IMR-90 (cell line): ENCODE measurements at regions not wholly inside any gene's neighbourhood (a gene's known extent, or its start where the extent isn't known, plus 50 kb on each side); places are given as distances from the start of the nearest gene placed in this dataset.

Experiments
- ATAC-seq: fragments of 200-7000 bp; cut with Tn5 transposase; 2 replicates; pipeline ENCODE4 v1.9.1; 2020; ENCODE audit warnings: low read depth, mild to moderate bottlenecking, moderate library complexity
- BruUV-seq: library from RNA; stranded (reverse); fragments of 400-500 nt; replicated peaks from 2 replicates; lab custom pipeline; 2021; lab: Mats Ljungman, UMichigan
- CTCF ChIA-PET: fragments of 300-600 bp; formaldehyde crosslinking; extraction: SDS; loops from one replicate; lab custom pipeline; 2021; ENCODE audit warnings: antibody characterized with exemption; lab: Yijun Ruan, JAX
- POLR2A ChIA-PET: fragments of 300-600 bp; sonication (Branson Sonifier 250); formaldehyde crosslinking; loops from one replicate; lab custom pipeline; 2022; ENCODE audit warnings: antibody characterized with exemption; ENCODE audit not compliant: unreplicated experiment; lab: Charles Lee
- DNase-seq: peaks from one replicate; pipeline ENCODE4 v3.0.0; 2013
- H2AFZ ChIP-seq: replicated peaks from 2 replicates; pipeline ENCODE3; 2013; ENCODE audit warnings: low read length, mild to moderate bottlenecking; ENCODE audit not compliant: poor library complexity
- H2AK5ac ChIP-seq: 2 replicates; pipeline ENCODE4 v1.6.1; 2013; ENCODE audit warnings: low read depth, low read length, inconsistent platforms
- H2AK9ac ChIP-seq: replicated peaks from 2 replicates; pipeline ENCODE3; 2013; ENCODE audit warnings: mild to moderate bottlenecking, low read depth, low read length, moderate library complexity; ENCODE audit not compliant: poor library complexity
- H2BK120ac ChIP-seq: 2 replicates; pipeline ENCODE4 v1.6.1; 2013; ENCODE audit warnings: low read depth, low read length, inconsistent platforms
- H2BK15ac ChIP-seq: 3 replicates; pipeline ENCODE4 v1.6.1; 2013; ENCODE audit warnings: low read depth, low read length, inconsistent platforms
- H2BK20ac ChIP-seq: 2 replicates; pipeline ENCODE4 v1.6.1; 2013; ENCODE audit warnings: low read depth, mild to moderate bottlenecking, inconsistent platforms, low read length, moderate library complexity
- H2BK5ac ChIP-seq: 2 replicates; pipeline ENCODE4 v1.6.1; 2013; ENCODE audit warnings: mild to moderate bottlenecking, low read depth, low read length, inconsistent platforms; ENCODE audit not compliant: poor library complexity, severe bottlenecking
- H3K14ac ChIP-seq: replicated peaks from 2 replicates; pipeline ENCODE4 v1.6.1; 2013; ENCODE audit warnings: low read depth, low read length, inconsistent platforms
- H3K18ac ChIP-seq: 2 replicates; pipeline ENCODE4 v1.6.1; 2013; ENCODE audit warnings: low read depth, low read length, control low read depth
- H3K23ac ChIP-seq: 2 replicates; pipeline ENCODE4 v1.6.1; 2013; ENCODE audit warnings: low read depth, low read length, inconsistent platforms
- H3K27ac ChIP-seq: 2 replicates; pipeline ENCODE4 v1.5.1; 2013; ENCODE audit warnings: mild to moderate bottlenecking, control low read depth, low read length; ENCODE audit not compliant: insufficient read depth
- H3K27me3 ChIP-seq: 2 replicates; pipeline ENCODE4 v1.6.1; 2013; ENCODE audit warnings: low read length; ENCODE audit not compliant: control insufficient read depth, insufficient read depth
- H3K36me3 ChIP-seq: 2 replicates; pipeline ENCODE4 v1.6.1; 2013; ENCODE audit warnings: low read length, mixed read lengths; ENCODE audit not compliant: control insufficient read depth, insufficient read depth
- H3K4ac ChIP-seq: 2 replicates; pipeline ENCODE4 v1.6.1; 2013; ENCODE audit warnings: low read depth, low read length, inconsistent platforms
- H3K4me1 ChIP-seq: 2 replicates; pipeline ENCODE4 v1.6.1; 2013; ENCODE audit warnings: low read length, mixed read lengths; ENCODE audit not compliant: control insufficient read depth, insufficient read depth
- H3K4me2 ChIP-seq: 2 replicates; pipeline ENCODE4 v1.6.1; 2013; ENCODE audit warnings: low read depth, mild to moderate bottlenecking, control low read depth, low read length, moderate library complexity
- H3K4me3 ChIP-seq: 2 replicates; pipeline ENCODE4 v1.5.1; 2013; ENCODE audit warnings: low read depth, mild to moderate bottlenecking, control low read depth, low read length, moderate library complexity; ENCODE audit not compliant: insufficient read depth
- H3K56ac ChIP-seq: 2 replicates; pipeline ENCODE4 v1.6.1; 2013; ENCODE audit warnings: low read length, inconsistent platforms; ENCODE audit not compliant: insufficient read depth; ENCODE audit errors: extremely low read depth
- H3K79me1 ChIP-seq, 2 experiments: 2 replicates each; pipeline ENCODE4 v1.6.1; 2013; ENCODE audit warnings: low read length in 2 of 2, inconsistent platforms in 1 of 2, low read depth in 1 of 2
- H3K9ac ChIP-seq: 2 replicates; pipeline ENCODE4 v1.6.1; 2013; ENCODE audit warnings: low read depth, low read length, control low read depth
- H3K9me1 ChIP-seq: 2 replicates; pipeline ENCODE4 v1.6.1; 2013; ENCODE audit warnings: low read length, inconsistent platforms; ENCODE audit not compliant: insufficient read depth
- H3K9me3 ChIP-seq: 2 replicates; pipeline ENCODE4 v1.6.1; 2013; ENCODE audit warnings: low read length; ENCODE audit not compliant: control insufficient read depth, insufficient read depth
- H4K20me1 ChIP-seq: 2 replicates; pipeline ENCODE4 v1.6.1; 2013; ENCODE audit warnings: low read length, inconsistent platforms; ENCODE audit not compliant: insufficient read depth
- H4K5ac ChIP-seq: 2 replicates; pipeline ENCODE4 v1.6.1; 2013; ENCODE audit warnings: mild to moderate bottlenecking, low read depth, low read length, control low read depth
- H4K8ac ChIP-seq, 2 experiments: 2 replicates each; pipeline ENCODE4 v1.6.1; 2013; ENCODE audit warnings: low read depth in 2 of 2, low read length in 2 of 2, control low read depth in 1 of 2, inconsistent platforms in 1 of 2
- H4K91ac ChIP-seq: 2 replicates; pipeline ENCODE4 v1.6.1; 2013; ENCODE audit warnings: low read depth, low read length, inconsistent platforms; ENCODE audit not compliant: insufficient read depth
- BHLHE40 ChIP-seq: fragments of 150-350 bp; IDR thresholded peaks from 2 replicates; pipeline ENCODE4 v1.6.1; 2016; ENCODE audit warnings: mild to moderate bottlenecking, low read depth, low read length
- CEBPB ChIP-seq: IDR thresholded peaks from 2 replicates; pipeline ENCODE4 v1.6.1; 2012; ENCODE audit warnings: low read depth, low read length, improper control_type of control experiment
- CHD1 ChIP-seq: IDR thresholded peaks from 2 replicates; pipeline ENCODE4 v1.6.1; 2012; ENCODE audit warnings: low read depth, low read length, improper control_type of control experiment
- CTCF ChIP-seq: conservative IDR thresholded peaks from 2 replicates; pipeline ENCODE4 v1.5.1; 2012; ENCODE audit warnings: mild to moderate bottlenecking, low read depth, low read length, improper control_type of control experiment
- ELK1 ChIP-seq: fragments of 150-350 bp; IDR thresholded peaks from 2 replicates; pipeline ENCODE4 v1.6.1; 2016; ENCODE audit warnings: low read depth, mild to moderate bottlenecking, low read length, moderate library complexity, borderline replicate concordance
- FOS ChIP-seq: fragments of 150-350 bp; IDR thresholded peaks from 2 replicates; pipeline ENCODE4 v1.6.1; 2016; ENCODE audit warnings: low read depth, low read length
- MAFK ChIP-seq: IDR thresholded peaks from 2 replicates; pipeline ENCODE4 v1.6.1; 2012; ENCODE audit warnings: low read depth, low read length, improper control_type of control experiment
- MAZ ChIP-seq: IDR thresholded peaks from 2 replicates; pipeline ENCODE4 v1.6.1; 2012; ENCODE audit warnings: low read depth, mild to moderate bottlenecking, low read length, improper control_type of control experiment, moderate library complexity, borderline replicate concordance
- MXI1 ChIP-seq: IDR thresholded peaks from 2 replicates; pipeline ENCODE4 v1.6.1; 2012; ENCODE audit warnings: low read depth, mild to moderate bottlenecking, low read length, moderate library complexity, borderline replicate concordance
- NFE2L2 ChIP-seq: fragments of 150-350 bp; IDR thresholded peaks from 2 replicates; pipeline ENCODE4 v1.6.1; 2016; ENCODE audit warnings: low read depth, mild to moderate bottlenecking, low read length
- POLR2A ChIP-seq: IDR thresholded peaks from 2 replicates; pipeline ENCODE4 v1.6.1; 2012; ENCODE audit warnings: mild to moderate bottlenecking, low read depth, low read length
- RAD21 ChIP-seq: IDR thresholded peaks from 2 replicates; pipeline ENCODE4 v1.6.1; 2012; ENCODE audit warnings: low read length, improper control_type of control experiment
- RCOR1 ChIP-seq: IDR thresholded peaks from 2 replicates; pipeline ENCODE4 v1.6.1; 2012; ENCODE audit warnings: mild to moderate bottlenecking, low read length, improper control_type of control experiment; ENCODE audit not compliant: insufficient replicate concordance
- RFX5 ChIP-seq: IDR thresholded peaks from 2 replicates; pipeline ENCODE4 v1.8.0; 2012; ENCODE audit warnings: low read depth, mild to moderate bottlenecking, low read length, moderate library complexity
- SMC3 ChIP-seq: fragments of 150-350 bp; IDR thresholded peaks from 2 replicates; pipeline ENCODE4 v1.6.1; 2016; ENCODE audit warnings: low read depth, mild to moderate bottlenecking, antibody characterized with exemption, low read length, moderate library complexity
- USF2 ChIP-seq: fragments of 150-350 bp; IDR thresholded peaks from 2 replicates; pipeline ENCODE4 v1.6.1; 2017; ENCODE audit warnings: mild to moderate bottlenecking, antibody characterized with exemption, low read length, low read depth
- WGBS, 2 experiments: methylation state at CpG; one replicate each; pipeline versions ENCODE4 v1.1.5 to v1.1.7; 2013; ENCODE audit warnings: missing lambda C conversion rate in 2 of 2; ENCODE audit not compliant: insufficient read length in 1 of 2; ENCODE audit errors: extremely low coverage in 2 of 2; 5-methylcytosine and 5-hydroxymethylcytosine counted together
- dilution Hi-C: fragments of 300-500 bp; cut with HindIII; formaldehyde crosslinking; loops from one replicate; pipeline ENCODE4 v1.14.3; 2018; ENCODE audit warnings: low sequenced_read_pairs; ENCODE audit not compliant: unreplicated experiment
- in situ Hi-C: fragments of 300-500 bp; cut with MboI; formaldehyde crosslinking; loops from 3 replicates; pipeline ENCODE4 v1.14.3; 2019; ENCODE audit warnings: low sequenced_read_pairs, inconsistent platforms, mixed read lengths
- intact Hi-C: fragments of 100-400 bp; cut with micrococcal nuclease; formaldehyde crosslinking; loops from 2 replicates; pipeline ENCODE4 v1.10.0; 2022

- Histone ChIP-seq H3K9me3 (no peaks in the 10 kb centered on the region), H3K36me3 (no peaks in the 10 kb centered on the region), H2AK5ac (no peak overlapping the region), H2BK5ac (no peak overlapping the region), H3K4me3 (no peak overlapping the region), H3K14ac (no peak overlapping the region), H4K8ac (no peak overlapping the region), H3K9me1 (no peaks in the 10 kb centered on the region), H3K23ac (no peak overlapping the region), H3K27ac (no peak overlapping the region), H3K4ac (no peak overlapping the region), H4K20me1 (no peaks in the 10 kb centered on the region), H3K9ac (no peak overlapping the region), H3K4me2 (no peak overlapping the region), H3K27me3 (peaks cover 44% of the 10 kb centered on the region), H2BK15ac (no peak overlapping the region), H3K18ac (no peak overlapping the region), H3K4me1 (no peaks in the 10 kb centered on the region), H2BK120ac (no peak overlapping the region), H2AFZ (no peak overlapping the region), H2BK20ac (no peak overlapping the region), H2AK9ac (no peak overlapping the region), H3K56ac (no peak overlapping the region), H3K79me1 (no peaks in the 10 kb centered on the region), H4K5ac (no peak overlapping the region), H4K91ac (no peak overlapping the region)
- TF ChIP-seq BHLHE40 (no peak), RAD21 (no peak), CTCF (no peak), POLR2A (no peak), NFE2L2 (no peak), ELK1 (no peak), USF2 (no peak), MXI1 (no peak), RFX5 (no peak), CEBPB (no peak), FOS (no peak), CHD1 (no peak), SMC3 (no peak), MAFK (no peak), MAZ (no peak), RCOR1 (no peak)
- ChIA-PET POLR2A (no interaction called here), CTCF (no interaction called here)
- ATAC-seq (no peak), DNase-seq (no peak)
- in situ Hi-C loops = no loop called here
- intact Hi-C loops = no loop called here
- no CpG with 5 or more reads among the region's 2 CpGs for WGBS, 2 experiments
- dilution Hi-C loops = no loop called here
- no TSS peak for BruUV-seq
Observed at GRCh38 chr11:119538753-119539152, 115.8 kb upstream of the THY1 start.
